GM18951 (cell line): ENCODE measurements at regions not wholly inside any gene's neighbourhood (a gene's known extent, or its start where the extent isn't known, plus 50 kb on each side); places are given as distances from the start of the nearest gene placed in this dataset.
"Not testable (repeated sequence)": the region's sequence is repeated elsewhere in the genome, so short reads cannot be mapped to it uniquely, and the experiment has no call there.

ENCODE experiments used
- POLR2A ChIP-seq: IDR thresholded peaks from 4 replicates; pipeline ENCODE4 v1.6.1; 2011; ENCODE audit warnings: mild to moderate bottlenecking; ENCODE audit not compliant: insufficient read length, insufficient read depth; ENCODE audit errors: extremely low read depth
- in situ Hi-C: fragments of 300-500 bp; cut with MboI; formaldehyde crosslinking; loops from one replicate; pipeline ENCODE4 v1.12.0; 2022; ENCODE audit warnings: low sequenced_read_pairs, mixed read lengths, inconsistent platforms; ENCODE audit not compliant: unreplicated experiment

GRCh38 chr3:87837076-87837475, 221.7 kb downstream of the CGGBP1 start:
- TF ChIP-seq POLR2A = no peak
- in situ Hi-C loops = no loop called here

GRCh38 chr3:87836026-87836425, 222.8 kb downstream of the CGGBP1 start:
- in situ Hi-C loops = no loop called here
- no peak for TF ChIP-seq POLR2A

GRCh38 chr3:87835236-87835635, 223.6 kb downstream of the CGGBP1 start:
- in situ Hi-C loops = no loop called here

GRCh38 chr3:87834327-87834726, 224.5 kb downstream of the CGGBP1 start:
- in situ Hi-C loops = no loop called here
- no peak for TF ChIP-seq POLR2A

More at GRCh38 chr3:87835236-87835635, 223.6 kb downstream of the CGGBP1 start:
- no peak for TF ChIP-seq POLR2A

GRCh38 chr3:87833039-87833377, 225.8 kb downstream of the CGGBP1 start:
- in situ Hi-C loops = no loop called here
- TF ChIP-seq POLR2A = no peak

GRCh38 chr3:87828046-87828445, 230.8 kb downstream of the CGGBP1 start:
- TF ChIP-seq POLR2A = no peak
- in situ Hi-C loops = no loop called here

GRCh38 chr3:87822563-87822962, 236.2 kb downstream of the CGGBP1 start:
- no peak for TF ChIP-seq POLR2A
- in situ Hi-C loops = no loop called here

- in situ Hi-C loops = not testable (repeated sequence)
Measured at GRCh38 chr3:87813503-87813902, 245.3 kb downstream of the CGGBP1 start.

GRCh38 chr3:87811953-87812352, 246.9 kb downstream of the CGGBP1 start:
- no peak for TF ChIP-seq POLR2A
- in situ Hi-C loops = no loop called here

- no peak for TF ChIP-seq POLR2A
- in situ Hi-C loops = no loop called here
Measured at GRCh38 chr3:87810452-87811016, 248.3 kb downstream of the CGGBP1 start.

- in situ Hi-C loops = no loop called here
- TF ChIP-seq POLR2A = no peak
Measured at GRCh38 chr3:87805670-87806069, 253.1 kb downstream of the CGGBP1 start.

GRCh38 chr3:87801409-87801808, 257.4 kb downstream of the CGGBP1 start:
- in situ Hi-C loops = no loop called here

GRCh38 chr3:87800516-87800915, 258.3 kb downstream of the CGGBP1 start:
- in situ Hi-C loops = no loop called here
- TF ChIP-seq POLR2A = no peak

More at GRCh38 chr3:87801409-87801808, 257.4 kb downstream of the CGGBP1 start:
- no peak for TF ChIP-seq POLR2A

GRCh38 chr3:87798567-87798947, 260.2 kb downstream of the CGGBP1 start:
- no peak for TF ChIP-seq POLR2A
- in situ Hi-C loops = no loop called here

GRCh38 chr3:87797872-87798566, 260.8 kb downstream of the CGGBP1 start:
- in situ Hi-C loops = no loop called here
- no peak for TF ChIP-seq POLR2A

GRCh38 chr3:87796843-87797185, 262.0 kb downstream of the CGGBP1 start:
- TF ChIP-seq POLR2A = no peak
- in situ Hi-C loops = no loop called here
